CD4-positive, alpha-beta T cell treated with Interleukin-15 for 1 hour (primary cell): ENCODE measurements at regions not wholly inside any gene's neighbourhood (a gene's known extent, or its start where the extent isn't known, plus 50 kb on each side); places are given as distances from the start of the nearest gene placed in this dataset.
A peak's percentile ranks its signal among the peaks of the same experiment; 100 is the strongest.

Source experiments
- DNase-seq: peaks from one replicate; pipeline ENCODE4 v3.0.0-alpha.2; 2020

GRCh38 chr1:204736836-204737235 lies 51.3 kb upstream of the LRRN2 start:
- DNase-seq = no peak

GRCh38 chr1:204738506-204738905 lies 53.0 kb upstream of the LRRN2 start:
- no peak for DNase-seq

- no peak for DNase-seq
These were observed 54.8 kb upstream of the LRRN2 start for GRCh38 chr1:204740354-204740753.

- DNase-seq = no peak
These were observed 55.9 kb upstream of the LRRN2 start for GRCh38 chr1:204741440-204741839.

- DNase-seq = no peak
These were observed 57.2 kb upstream of the LRRN2 start for GRCh38 chr1:204742676-204743251.

GRCh38 chr1:204744107-204744779 lies 58.7 kb upstream of the LRRN2 start:
- no peak for DNase-seq

- peak; percentile 35 for DNase-seq
These were observed 61.4 kb upstream of the LRRN2 start for GRCh38 chr1:204746838-204747442.

- DNase-seq = no peak
These were observed 65.9 kb upstream of the LRRN2 start for GRCh38 chr1:204751480-204751879.

GRCh38 chr1:204751883-204752687 lies 66.5 kb upstream of the LRRN2 start:
- no peak for DNase-seq

GRCh38 chr1:204752688-204753040 lies 67.1 kb upstream of the LRRN2 start:
- DNase-seq = no peak

GRCh38 chr1:204754821-204755220 lies 69.3 kb upstream of the LRRN2 start:
- DNase-seq = no peak

- DNase-seq = no peak
These were observed 70.8 kb upstream of the LRRN2 start for GRCh38 chr1:204756349-204756748.

- no peak for DNase-seq
These were observed 71.3 kb upstream of the LRRN2 start for GRCh38 chr1:204756811-204757210.

- no peak for DNase-seq
These were observed 73.1 kb upstream of the LRRN2 start for GRCh38 chr1:204758601-204759000.

GRCh38 chr1:204760350-204760749 lies 74.8 kb upstream of the LRRN2 start:
- DNase-seq = no peak

- DNase-seq = no peak
These were observed 75.2 kb upstream of the LRRN2 start for GRCh38 chr1:204760757-204761156.

GRCh38 chr1:204763773-204764427 lies 78.4 kb upstream of the LRRN2 start:
- peak; percentile 69 for DNase-seq

- no peak for DNase-seq
These were observed 84.5 kb upstream of the LRRN2 start for GRCh38 chr1:204769997-204770396.

- no peak for DNase-seq
These were observed 85.8 kb upstream of the LRRN2 start for GRCh38 chr1:204771358-204771757.

GRCh38 chr1:204773246-204773645 lies 87.7 kb upstream of the LRRN2 start:
- no peak for DNase-seq

GRCh38 chr1:204775546-204775945 lies 90.0 kb upstream of the LRRN2 start:
- DNase-seq = no peak

- DNase-seq = no peak
These were observed 92.1 kb upstream of the LRRN2 start for GRCh38 chr1:204777591-204777990.

- DNase-seq = no peak
These were observed 90.0 kb upstream of the NFASC start for GRCh38 chr1:204780630-204781029.
